GM23248 (cell line): ENCODE measurements at regions not wholly inside any gene's neighbourhood (a gene's known extent, or its start where the extent isn't known, plus 50 kb on each side); places are given as distances from the start of the nearest gene placed in this dataset.

Experiments
- EZH2 ChIP-seq: fragments of 200-600 bp; sonication (generic); IDR thresholded peaks from 2 replicates; pipeline ENCODE4 v1.6.1; 2018; ENCODE audit warnings: antibody characterized with exemption, mild to moderate bottlenecking; ENCODE audit not compliant: insufficient read depth, poor library complexity, severe bottlenecking
- EZH2phosphoT487 ChIP-seq: fragments of 200-600 bp; sonication (generic); IDR thresholded peaks from 2 replicates; pipeline ENCODE4 v1.6.1; 2018; ENCODE audit warnings: antibody characterized with exemption, moderate library complexity, mild to moderate bottlenecking, low read depth; ENCODE audit not compliant: insufficient read depth

- TF ChIP-seq EZH2 (no peak), EZH2phosphoT487 (no peak)
These were observed 938.2 kb upstream of the CDH8 start for GRCh38 chr16:62974424-62974823.
